Midbrain (tissue), 1 donor: ENCODE measurements at regions not wholly inside any gene's neighbourhood (a gene's known extent, or its start where the extent isn't known, plus 50 kb on each side); places are given as distances from the start of the nearest gene placed in this dataset.
"Not testable (repeated sequence)": the region's sequence is repeated elsewhere in the genome, so short reads cannot be mapped to it uniquely, and the experiment has no call there.

ENCODE experiments used
- DNase-seq: peaks from one replicate; lab custom pipeline; 2025; lab: John Stamatoyannopoulos, UW

DNA sequence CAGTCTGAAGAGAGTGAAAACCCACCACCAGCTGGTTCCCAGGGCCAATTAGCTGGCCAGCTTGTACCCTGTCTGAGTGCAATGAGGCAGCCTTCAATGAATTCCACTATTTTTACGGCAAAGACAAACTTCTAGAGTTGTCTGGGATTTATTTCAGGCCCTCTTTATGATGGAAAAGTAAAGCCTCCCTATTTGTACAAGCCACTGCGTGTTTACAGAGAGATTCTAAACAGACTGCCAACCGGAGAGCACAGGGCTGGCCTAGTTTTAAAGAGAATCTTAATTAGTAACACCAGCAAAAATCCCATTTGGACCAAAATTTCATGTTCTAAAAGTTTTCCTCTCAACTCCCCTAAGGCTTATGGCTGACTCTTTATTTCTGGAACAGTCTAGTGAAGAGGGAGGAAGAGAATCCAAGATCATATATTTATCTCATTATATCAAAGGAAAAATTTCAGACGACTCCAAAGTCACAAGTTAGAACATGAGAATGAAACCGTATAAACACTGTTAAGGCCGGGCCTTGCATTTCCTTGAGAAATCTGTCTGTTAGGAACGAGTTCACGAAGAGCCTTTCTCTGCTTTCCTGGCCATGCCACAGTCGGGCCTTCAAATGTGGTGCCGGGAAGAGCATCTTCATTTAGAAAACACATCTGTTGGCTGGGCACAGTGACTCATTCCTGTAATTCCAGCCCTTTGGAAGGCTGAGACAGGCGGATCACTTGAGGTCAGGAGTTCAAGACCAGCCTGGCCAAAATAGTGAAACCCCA, 724.6 kb upstream of the NRP1 start:
- DNase-seq = peak; percentile 18

DNA sequence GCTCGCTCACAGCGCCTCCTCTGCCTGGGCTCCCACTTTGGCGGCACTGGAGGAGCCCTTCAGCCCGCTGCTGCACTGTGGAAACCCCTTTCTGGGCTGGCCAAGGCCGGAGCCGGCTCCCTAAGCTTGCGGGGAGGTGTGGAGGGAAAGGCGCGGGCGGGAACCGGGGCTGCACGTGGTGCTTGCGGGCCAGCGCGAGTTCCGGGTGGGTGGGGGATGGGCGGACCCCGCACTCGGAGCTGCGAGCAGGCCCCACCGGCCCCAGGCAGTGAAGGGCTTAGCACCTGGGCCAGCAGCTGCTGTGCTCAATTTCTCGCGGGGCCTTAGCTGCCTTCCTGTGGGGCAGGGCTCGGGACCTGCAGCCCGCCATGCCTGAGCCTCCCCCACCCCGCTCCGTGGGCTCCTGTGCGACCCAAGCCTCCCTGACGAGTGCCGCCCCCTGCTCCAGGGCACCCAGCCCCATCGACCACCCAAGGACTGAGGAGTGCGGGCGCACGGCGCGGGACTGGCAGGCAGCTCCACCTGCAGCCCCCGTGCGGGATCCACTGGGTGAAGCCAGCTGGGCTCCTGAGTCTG, 721.0 kb upstream of the NRP1 start:
- DNase-seq = not testable (repeated sequence)

DNA sequence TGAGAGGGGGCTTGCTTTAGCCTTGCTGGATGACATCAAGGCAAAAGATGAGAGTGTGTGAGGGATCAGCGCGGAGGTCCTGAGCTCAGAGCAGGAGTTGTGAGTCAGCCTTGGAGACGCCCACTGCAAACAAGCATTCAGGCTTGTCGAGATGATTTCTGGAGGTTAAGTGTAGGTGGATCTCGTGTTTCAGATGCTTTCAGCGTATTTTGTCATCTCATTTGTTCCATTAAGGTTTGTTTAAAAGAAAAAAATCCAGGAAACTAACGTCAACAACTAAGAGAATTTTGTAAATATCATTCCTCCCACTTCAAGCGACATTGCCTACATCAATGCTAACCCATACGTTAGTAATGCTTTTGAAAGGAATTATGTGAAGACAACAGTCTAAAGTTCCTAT, 715.4 kb upstream of the NRP1 start:
- no peak for DNase-seq

DNA sequence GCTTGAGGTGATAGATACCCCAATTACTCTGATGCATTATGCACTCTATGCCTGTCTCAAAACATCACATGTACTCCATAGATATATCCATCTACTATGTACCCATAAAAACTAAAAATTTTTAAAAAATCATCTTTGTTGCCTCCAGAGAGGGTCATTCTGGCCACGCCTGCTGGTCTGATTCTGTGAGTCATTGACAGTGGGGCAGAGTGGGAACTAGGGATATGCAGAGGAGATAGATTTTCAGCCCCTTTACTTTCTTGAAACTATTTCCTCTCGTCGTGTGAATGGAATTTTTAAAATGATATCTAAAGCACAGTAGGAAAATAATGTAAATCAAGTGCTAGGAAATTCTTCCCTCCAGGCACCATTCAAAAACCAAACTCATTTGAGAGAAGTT, 715.0 kb upstream of the NRP1 start:
- no peak for DNase-seq

DNA sequence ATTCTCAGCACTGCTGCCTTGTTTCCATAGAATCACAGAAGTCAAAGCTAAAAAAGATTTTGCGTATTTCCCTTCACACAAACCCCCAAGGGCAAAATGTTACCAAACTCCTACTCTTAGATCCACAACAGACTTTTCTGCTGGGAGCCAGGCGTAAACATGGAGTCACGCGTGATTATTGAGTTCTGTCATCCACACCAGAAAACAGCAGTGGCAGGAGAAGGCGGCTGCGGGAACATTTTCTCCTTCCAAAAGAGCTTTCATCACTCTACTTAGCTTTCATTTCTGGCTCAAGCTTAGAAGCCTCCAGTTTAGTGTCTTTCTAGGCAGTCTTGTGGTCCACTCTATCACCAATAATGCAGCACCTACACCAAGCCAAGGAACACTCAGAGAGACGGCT, 712.9 kb upstream of the NRP1 start:
- DNase-seq = no peak

DNA sequence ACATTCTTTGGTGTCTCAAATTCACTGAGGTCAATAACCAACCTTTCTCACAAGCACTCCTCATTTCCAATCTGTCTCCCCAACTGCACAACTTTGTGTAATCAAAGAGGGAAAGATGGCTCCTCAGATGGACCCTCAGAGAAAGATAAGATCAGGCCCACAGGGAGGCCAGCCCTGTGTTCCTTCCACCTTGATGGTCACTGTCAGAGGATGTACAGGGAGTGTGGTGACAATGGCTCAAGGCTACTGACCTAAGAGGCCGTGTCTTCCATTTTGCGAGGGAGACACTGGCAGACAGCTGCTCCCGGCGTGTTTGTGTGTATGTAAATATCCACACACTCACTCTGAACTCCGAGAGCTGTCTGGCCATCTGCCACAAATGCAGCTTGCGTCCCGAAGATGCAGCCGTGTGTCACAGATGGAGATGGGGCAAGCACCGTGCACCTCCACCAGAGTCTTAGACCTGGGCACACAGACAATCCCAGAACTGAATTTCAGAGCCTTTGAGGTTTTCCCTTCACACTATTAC, 712.1 kb upstream of the NRP1 start:
- DNase-seq = no peak

DNA sequence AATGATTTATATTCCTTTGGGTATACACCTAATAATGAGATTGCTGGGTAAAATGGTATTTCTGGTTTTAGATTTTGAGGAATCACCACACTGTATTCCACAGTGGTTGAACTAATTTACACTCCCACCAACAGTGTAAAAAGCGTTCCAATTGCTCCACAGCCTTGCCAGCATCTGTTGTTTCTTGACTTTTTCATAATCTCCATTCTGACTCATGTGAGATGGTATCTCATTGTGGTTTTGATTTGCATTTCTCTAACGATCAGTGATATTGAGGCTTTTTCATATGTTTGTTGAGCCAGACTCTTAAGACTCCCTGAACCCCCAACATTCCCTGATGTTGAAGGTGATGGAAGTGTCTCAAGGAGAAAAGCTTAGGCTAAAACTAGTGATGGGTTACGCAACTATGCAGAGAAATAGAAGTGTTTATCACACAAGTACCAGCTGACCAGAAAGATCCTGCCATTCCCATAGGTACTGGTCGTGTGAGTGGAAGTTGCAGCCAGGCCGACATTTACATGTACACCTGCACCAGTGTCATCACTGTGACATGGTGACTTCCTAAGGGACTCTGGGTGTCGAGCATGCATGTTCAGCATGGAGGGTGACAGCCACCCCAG, 711.2 kb upstream of the NRP1 start:
- no peak for DNase-seq

DNA sequence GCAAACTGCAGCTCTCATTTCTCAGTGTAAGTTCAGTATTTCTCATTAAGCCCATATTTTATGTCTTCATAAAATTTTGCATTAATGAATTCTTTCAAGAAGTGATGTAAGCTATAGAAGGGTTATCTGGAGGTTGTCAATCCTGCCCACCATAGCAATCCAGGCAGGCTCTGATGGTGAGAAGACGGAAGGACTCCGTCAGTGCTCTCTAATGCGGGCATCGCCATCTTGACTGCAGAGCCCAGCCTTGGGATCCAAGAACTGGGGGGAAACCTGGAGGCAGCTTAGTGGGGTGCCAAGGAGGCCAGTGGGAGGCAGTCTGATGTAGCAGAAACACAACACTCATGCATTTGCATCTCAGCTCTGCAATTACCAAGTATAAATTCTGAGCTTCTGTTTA, 707.4 kb upstream of the NRP1 start:
- no peak for DNase-seq

DNA sequence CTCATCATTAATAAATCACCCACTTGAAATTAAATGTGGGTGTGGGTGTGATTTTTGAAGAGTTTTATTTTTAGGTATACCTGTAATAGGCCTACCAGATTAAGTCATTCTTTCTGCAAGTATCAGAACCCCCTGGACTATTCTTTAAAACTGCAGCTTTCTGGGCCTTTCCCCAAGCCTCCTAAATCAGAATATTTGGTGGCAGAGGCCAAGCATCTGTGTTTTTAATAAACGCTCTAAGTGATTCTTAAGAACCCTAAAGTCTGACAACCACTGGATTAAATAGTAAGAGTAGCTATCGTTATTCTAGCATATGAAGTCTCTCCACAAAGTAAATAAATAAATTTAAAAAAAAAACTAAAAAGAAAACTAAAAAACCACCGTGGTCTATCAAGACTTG, 703.0 kb upstream of the NRP1 start:
- DNase-seq = no peak

DNA sequence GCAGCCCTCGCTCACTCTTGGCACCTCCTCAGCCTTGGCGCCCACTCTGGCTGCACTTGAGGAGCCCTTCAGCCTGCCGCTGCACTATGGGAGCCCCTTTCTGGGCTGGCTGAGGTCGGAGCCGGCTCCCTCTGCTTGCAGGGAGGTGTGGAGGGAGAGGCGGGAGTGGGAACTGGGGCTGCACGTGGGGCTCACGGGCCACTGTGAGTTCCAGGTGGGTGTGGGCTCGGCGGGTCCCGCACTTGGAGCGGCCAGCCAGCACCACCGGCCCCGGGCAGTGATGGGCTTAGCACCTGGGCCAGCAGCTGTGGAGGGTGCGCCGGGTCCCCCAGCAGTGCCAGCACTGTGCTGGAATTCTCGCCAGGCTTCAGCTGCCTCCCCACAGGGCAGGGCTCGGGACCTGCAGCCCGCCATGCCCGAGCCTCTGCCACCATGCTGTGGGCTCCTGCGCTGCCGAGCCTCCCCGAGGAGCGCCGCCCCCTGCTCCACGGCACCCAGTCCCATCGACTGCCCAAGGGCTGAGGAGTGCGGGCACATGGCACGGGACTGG, 700.8 kb upstream of the NRP1 start:
- DNase-seq = not testable (repeated sequence)

DNA sequence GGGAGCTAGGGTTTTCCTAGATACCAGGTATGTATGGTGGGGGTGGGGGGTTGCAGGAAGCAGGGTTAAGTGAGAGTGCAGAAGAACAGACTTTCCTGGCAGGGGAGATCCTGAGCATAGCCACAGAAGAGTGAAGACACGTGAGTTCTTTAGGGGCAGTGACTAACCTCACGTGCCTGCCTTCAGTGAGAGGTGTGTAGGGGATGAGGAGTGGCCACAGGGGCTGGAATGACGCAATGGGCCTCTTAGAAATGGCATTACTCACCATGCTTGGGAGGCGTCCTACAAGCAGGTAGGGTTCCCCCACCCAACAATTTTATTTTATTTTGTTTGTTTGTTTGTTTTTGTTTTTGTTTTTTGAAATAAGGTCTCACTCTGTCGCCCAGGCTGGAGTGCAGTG, 698.6 kb upstream of the NRP1 start:
- DNase-seq = no peak

DNA sequence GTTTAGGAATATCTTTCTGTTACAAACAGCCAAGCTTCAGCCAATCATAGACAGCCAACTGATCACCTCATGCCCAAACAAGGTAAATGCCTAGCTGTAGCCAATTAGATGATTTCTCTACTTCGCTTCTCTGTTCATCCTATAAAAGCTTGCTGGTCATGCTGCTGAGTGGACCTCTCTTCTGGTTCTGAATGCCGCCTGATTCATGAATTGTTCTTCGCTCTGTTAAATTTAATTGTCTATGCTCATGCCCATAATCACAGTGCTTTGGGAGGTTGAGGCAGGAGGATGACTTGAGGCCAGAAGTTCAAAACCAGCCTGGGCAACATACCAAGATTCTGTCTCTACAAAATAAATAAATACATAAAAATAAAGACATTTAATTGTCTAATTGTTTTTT, 698.1 kb upstream of the NRP1 start:
- DNase-seq = no peak

DNA sequence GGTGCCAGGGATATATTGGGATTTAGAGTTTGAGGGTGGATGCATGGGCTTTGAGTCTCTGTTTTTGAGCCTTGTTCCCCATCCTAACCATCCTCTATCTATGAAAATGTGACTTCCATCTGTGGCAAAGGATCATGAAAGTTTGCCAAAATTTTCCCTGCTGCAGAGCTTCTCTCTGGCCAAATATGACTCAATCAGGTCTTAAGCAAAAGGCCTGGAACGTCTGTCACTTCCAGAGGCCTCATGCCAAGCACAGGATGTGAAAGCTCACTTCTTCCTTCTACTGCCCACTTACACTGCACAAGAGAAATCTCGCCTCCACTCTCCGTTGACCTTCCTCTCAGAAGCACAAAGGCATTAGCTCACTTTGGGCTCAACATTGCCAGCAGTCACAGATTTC, 696.9 kb upstream of the NRP1 start:
- DNase-seq = no peak

DNA sequence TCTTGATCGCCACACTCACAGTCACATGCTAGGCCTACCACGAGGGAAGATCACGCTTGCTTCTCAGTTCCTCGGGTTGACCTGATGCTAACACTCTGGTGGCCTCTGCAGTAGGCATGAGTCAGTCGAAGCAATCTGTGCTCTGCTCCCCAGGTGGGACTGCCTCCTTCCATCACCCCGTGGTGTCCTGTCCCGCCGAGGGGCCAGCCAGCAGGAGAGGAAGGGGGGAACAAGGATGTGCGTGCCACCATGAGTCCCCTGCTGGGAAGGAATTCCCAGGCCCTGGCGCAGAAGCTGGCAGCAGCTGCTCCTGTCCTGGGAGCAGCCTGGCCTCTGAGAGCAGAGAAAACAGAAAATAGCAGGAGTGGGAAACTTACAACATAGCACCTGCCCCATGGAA, 695.0 kb upstream of the NRP1 start:
- DNase-seq = no peak

DNA sequence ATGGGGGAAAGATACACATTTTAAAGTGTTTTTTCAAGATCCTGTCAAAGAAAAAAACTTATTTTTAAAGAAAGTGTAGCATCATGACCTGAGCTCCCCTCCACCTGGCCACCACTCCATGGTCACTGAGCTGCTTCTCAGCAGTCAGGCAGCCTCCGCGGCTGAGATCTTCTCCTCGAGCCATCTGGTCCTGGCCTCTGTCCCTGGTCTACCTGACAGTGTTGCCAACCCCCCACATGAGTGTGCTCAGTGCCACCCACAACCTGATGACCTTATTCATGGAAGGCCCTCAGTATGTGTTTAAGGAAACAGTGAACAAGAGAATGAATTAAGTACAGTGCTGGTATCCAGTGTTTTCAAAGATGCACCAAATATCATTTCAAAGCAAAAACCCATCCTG, 694.5 kb upstream of the NRP1 start:
- no peak for DNase-seq

DNA sequence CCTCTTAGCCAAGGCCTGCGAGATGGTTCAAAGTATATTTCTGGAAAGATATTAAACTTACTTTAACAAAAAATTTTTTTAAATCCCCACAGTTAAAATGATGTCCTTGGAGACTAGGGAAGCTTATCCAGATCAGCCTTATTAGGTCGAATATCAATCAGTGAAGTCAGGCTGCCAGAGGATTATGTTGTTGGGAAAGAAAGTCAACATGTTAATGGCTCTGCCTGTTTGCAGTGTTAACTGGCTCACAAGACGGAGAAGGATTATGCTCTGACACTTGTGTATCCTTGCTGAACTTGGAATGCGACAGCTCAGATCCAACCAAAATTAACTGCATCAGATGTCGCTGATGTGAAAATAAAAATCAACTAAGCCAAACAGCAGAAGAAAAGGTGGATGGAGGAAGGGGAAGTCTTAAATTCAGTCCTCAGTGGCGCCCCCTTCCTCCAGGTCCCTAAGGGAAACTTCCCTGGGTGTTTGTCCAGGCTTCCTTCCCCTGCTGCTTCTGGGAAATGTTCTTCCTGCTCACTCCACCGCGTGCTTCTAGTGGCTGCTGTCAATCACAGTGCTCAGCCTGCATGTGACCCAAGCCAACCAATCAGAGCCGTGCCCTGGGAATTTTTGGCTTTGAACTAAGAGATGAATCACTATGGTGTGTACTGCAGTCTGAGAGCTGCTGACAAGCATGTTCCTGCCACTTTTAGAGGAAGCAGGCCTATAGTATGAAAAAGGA, 690.4 kb upstream of the NRP1 start:
- no peak for DNase-seq

DNA sequence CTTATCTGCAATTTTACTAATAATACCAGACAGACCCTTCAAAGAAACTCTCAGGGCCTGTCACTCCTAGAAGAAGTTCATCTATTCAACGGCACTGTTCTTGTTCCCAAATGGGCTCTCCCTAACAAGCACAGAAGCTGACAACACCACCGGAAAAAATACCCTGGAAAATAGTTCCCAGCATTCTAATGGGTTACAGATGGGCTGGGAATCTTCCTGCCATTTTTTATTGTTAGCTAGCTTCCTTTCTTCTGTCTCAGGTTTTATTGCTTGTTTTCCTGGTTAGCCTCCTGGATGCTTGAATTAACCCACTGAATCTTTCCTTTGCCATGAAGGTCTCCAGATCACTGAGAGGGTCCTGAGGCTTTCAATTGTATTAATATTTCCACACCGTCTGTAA, 689.8 kb upstream of the NRP1 start:
- no peak for DNase-seq

DNA sequence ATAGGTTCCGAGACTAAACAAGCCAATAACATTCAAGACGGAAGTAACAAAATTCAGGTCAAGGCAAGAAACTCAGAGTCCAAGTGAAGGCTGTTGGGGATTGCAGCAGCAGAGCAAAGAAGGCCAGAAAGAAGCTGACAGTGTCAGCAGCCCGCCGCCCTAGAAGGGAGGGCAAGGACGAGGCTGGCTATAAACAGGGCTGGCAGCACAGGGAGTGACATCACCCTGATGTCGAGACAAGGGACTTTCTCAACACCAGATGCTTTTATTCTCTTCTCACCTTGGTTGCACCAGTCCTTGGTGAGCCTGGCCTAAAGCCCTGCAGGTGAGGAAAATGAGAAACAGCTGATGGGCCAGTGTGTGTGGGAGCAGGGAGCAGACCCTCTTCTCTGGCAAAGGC, 687.7 kb upstream of the NRP1 start:
- no peak for DNase-seq

DNA sequence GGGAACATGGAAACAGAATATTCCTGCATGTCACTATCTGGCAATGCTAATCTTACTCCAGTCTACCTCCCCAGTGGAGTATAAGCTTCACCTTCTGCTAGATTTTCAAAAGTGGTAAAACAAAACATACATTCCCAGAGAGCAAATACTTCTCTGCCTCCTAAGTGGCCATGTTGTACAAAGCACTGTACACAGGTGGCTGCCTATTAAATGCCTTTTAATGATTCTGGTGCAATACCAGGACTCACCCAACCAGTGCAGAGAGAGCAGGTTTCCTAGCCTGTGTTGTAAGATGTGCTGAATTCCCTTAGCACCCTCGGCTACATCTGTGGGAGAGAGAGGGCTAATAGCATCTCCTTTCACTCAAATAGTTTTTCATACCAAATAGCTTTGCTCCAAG, 684.3 kb upstream of the NRP1 start:
- no peak for DNase-seq

DNA sequence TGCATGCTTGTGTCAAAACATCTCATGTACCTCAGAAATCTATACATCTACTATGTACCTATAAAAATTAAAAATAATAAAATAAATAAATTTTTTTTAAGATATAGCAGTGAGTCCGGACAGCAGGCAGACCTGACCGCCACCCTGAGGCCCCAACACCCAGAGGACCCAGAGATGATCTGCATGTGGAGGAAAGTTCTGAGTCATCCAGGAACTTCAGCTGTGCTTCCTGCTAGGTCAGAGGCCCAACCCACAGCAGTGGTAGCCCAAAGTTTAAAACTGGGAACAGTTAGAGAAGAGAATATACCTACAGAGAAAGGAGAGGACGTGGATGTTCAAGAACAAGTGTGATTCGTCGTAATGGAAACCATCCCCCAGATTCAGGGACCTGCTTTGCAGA, 683.7 kb upstream of the NRP1 start:
- no peak for DNase-seq

DNA sequence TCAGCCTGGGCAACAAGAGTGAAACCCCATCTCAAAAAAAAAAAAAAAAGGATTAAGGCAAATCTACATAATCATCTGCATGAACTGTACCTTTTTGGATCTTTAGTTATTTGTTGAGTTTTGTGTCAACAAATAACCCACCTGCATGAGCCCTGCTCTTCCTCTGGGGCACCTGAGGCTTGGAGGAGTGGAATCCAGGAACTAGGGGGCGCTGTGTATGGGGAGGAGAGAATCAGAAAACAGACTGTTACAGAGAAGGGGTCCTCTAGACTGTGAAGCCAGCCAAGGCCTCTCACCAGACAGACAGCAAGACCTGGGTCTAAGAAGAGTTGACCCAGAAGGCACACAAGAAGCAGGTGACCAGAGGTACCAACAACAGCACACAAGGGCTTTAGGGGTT, 682.8 kb upstream of the NRP1 start:
- DNase-seq = no peak

DNA sequence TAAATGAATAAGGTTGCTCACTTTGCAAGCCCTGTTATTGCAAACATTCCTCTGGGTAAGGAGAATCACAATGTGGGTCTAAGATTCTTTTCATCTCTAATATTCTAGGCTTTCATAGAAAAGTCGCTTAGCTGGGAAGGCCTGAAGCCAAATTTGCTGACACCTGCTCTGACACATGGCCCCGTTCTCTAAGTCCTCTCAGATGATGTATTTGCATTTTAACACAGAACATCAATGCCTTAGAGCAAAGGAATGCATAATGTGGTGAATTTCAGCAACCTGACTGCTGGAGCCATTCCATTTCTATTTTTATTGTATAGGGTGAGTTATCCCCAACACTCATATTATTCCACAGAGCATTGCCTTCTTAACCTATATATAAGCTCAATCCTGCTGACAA, 682.1 kb upstream of the NRP1 start:
- DNase-seq = no peak
